Head of caudate nucleus (tissue), 42 donors: ENCODE measurements at regions not wholly inside any gene's neighbourhood (a gene's known extent, or its start where the extent isn't known, plus 50 kb on each side); places are given as distances from the start of the nearest gene placed in this dataset.
"Not testable (repeated sequence)": the region's sequence is repeated elsewhere in the genome, so short reads cannot be mapped to it uniquely, and the experiment has no call there.

Experiments
- DNase-seq, 42 donors: peaks; one replicate each; pipeline versions ENCODE4 v3.0.0 to v3.0.0-alpha.2; 2020 to 2021; ENCODE audit warnings: mixed read lengths in 7 of 42
- intact Hi-C: fragments of 100-400 bp; cut with DNase I; formaldehyde crosslinking; loops from one replicate; pipeline ENCODE4 v1.15.0; 2022

GRCh38 chr11:96506041-96506440, 116.2 kb downstream of the JRKL start:
- intact Hi-C loops, result no loop called here
- no peak for DNase-seq

GRCh38 chr11:96506953-96507354, 117.1 kb downstream of the JRKL start:
- no peak for DNase-seq
- intact Hi-C loops, result no loop called here

- intact Hi-C loops, result no loop called here
- DNase-seq, result no peak
Observed at GRCh38 chr11:96508861-96509260, 119.0 kb downstream of the JRKL start.

GRCh38 chr11:96520939-96521338, 131.1 kb downstream of the JRKL start:
- no peak for DNase-seq
- intact Hi-C loops, result no loop called here

GRCh38 chr11:96523656-96524055, 133.8 kb downstream of the JRKL start:
- intact Hi-C loops, result no loop called here
- no peak for DNase-seq

- DNase-seq, result no peak
- intact Hi-C loops, result no loop called here
Observed at GRCh38 chr11:96524475-96524874, 134.7 kb downstream of the JRKL start.

GRCh38 chr11:96530473-96530872, 140.7 kb downstream of the JRKL start:
- intact Hi-C loops, result no loop called here

GRCh38 chr11:96538104-96538503, 148.3 kb downstream of the JRKL start:
- DNase-seq, result no peak
- intact Hi-C loops, result no loop called here

More at GRCh38 chr11:96530473-96530872, 140.7 kb downstream of the JRKL start:
- no peak for DNase-seq

- intact Hi-C loops, result no loop called here
- no peak for DNase-seq
Observed at GRCh38 chr11:96538622-96539021, 148.8 kb downstream of the JRKL start.

GRCh38 chr11:96540875-96541274, 151.1 kb downstream of the JRKL start:
- intact Hi-C loops, result no loop called here
- no peak for DNase-seq

- intact Hi-C loops, result no loop called here
- no peak for DNase-seq
Observed at GRCh38 chr11:96543177-96543576, 153.4 kb downstream of the JRKL start.

GRCh38 chr11:96545192-96545591, 155.4 kb downstream of the JRKL start:
- intact Hi-C loops, DNase-seq: not testable (repeated sequence)

GRCh38 chr11:96551136-96551535, 161.3 kb downstream of the JRKL start:
- DNase-seq, result peak in 11 of 42 donors; percentile 1 to 49 (median 7)

GRCh38 chr11:96554236-96554820, 164.5 kb downstream of the JRKL start:
- intact Hi-C loops, result no loop called here
- DNase-seq, result no peak

More at GRCh38 chr11:96551136-96551535, 161.3 kb downstream of the JRKL start:
- intact Hi-C loops, result no loop called here

- intact Hi-C loops, DNase-seq: not testable (repeated sequence)
Observed at GRCh38 chr11:96555826-96556225, 166.0 kb downstream of the JRKL start.

- DNase-seq, intact Hi-C loops: not testable (repeated sequence)
Observed at GRCh38 chr11:96560727-96561126, 170.9 kb downstream of the JRKL start.

GRCh38 chr11:96567176-96567575, 177.4 kb downstream of the JRKL start:
- intact Hi-C loops, result no loop called here
- DNase-seq, result no peak

- DNase-seq, result no peak
- intact Hi-C loops, result no loop called here
Observed at GRCh38 chr11:96567667-96568066, 177.9 kb downstream of the JRKL start.

- intact Hi-C loops, result no loop called here
- no peak for DNase-seq
Observed at GRCh38 chr11:96576383-96576782, 186.6 kb downstream of the JRKL start.

GRCh38 chr11:96578379-96578778, 188.6 kb downstream of the JRKL start:
- intact Hi-C loops, result no loop called here
- no peak for DNase-seq

- intact Hi-C loops, result no loop called here
- DNase-seq, result no peak
Observed at GRCh38 chr11:96579656-96580055, 189.8 kb downstream of the JRKL start.
